HG02642 (cell line): ENCODE measurements at regions not wholly inside any gene's neighbourhood (a gene's known extent, or its start where the extent isn't known, plus 50 kb on each side); places are given as distances from the start of the nearest gene placed in this dataset.

Experiments
- ATAC-seq: cut with Tn5 transposase; IDR thresholded peaks from one replicate; pipeline ENCODE4 v1.9.1; 2021; ENCODE audit warnings: mild to moderate bottlenecking; ENCODE audit not compliant: unreplicated experiment, poor library complexity

GRCh38 chr9:85430659-85431338, 311.0 kb downstream of the AGTPBP1 start:
- ATAC-seq, result no peak

GRCh38 chr9:85428230-85428629, 313.5 kb downstream of the AGTPBP1 start:
- no peak for ATAC-seq

GRCh38 chr9:85427772-85428171, 314.0 kb downstream of the AGTPBP1 start:
- no peak for ATAC-seq

DNA sequence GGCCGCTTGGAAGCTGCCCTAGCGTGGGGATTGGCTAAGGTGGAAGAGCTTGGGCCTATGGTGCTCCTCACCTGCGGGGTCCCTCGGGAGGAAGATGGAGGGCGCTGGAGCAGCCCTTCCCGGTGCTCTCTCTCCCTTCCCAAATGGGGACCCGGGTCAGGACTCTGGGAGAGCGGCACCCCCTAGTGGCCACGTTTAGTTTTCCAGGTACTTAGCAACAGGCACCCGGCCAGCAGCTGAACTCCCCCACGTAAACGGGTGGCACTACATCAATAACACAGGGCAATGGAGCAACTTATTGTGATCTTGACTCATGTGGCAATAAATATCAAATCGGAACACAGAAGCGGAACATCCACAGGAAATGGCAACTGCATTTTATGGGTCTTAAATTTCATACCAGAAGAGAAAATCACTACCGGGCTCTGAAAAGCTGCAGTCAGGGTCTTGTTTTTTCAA, 316.6 kb downstream of the AGTPBP1 start:
- peak; percentile 71 for ATAC-seq

DNA sequence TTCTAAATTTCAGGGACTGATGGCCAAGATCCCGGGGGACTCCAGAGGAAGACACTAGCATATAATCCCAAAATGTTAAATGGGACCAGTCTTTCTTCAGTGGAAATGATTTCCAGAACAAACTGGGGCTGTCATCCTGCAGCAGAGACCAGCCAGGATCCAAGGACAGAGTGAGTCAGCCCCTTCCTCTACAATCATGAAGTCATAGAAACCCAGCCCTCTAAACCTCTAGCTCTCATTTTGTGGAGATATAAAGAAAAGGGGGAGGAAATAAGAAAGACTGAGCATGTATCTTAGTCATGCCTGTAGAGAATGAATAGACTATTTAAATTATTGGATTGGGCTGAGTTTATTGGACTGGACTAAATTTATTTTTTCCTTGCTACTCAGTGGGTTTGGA, 318.3 kb downstream of the AGTPBP1 start:
- no peak for ATAC-seq

DNA sequence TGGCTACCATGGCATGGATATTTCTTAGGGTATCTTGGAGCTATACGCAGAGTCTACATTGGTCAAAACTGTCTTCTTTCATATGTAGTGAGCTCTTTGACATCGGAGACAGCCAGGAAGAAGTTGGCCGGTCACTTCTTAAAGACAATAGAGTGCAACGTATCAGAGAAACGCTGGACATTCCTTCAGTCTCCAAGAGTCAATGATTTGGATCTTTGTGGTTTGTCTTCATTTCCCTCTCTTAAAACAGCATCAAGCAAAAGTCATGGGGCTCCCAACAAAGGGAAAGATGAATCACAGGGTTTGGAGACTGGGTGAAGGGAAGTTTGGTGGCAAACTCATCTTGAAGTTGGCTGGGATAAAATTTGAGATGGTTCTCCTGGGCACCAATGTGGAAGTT, 320.1 kb downstream of the AGTPBP1 start:
- no peak for ATAC-seq

DNA sequence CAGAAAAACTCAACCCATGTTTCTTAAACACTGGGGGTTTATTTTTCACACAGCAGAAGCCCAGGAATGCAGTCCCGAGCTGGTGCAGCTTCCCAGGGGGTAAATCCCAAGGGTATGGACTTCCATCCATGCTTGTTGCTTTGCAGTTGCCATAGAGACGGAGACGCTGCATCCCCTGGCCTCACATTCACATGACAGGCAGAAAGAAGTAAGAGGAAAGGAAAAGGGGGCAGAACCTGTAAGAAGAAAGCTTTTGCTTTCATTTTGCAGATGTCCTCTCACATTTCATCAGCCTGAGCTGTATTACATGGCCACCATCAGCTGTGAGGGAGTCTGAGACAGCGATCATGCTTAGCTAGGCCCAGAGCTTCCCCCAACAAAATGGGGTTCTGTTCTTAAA, 321.0 kb downstream of the AGTPBP1 start:
- ATAC-seq, result peak; percentile 47

DNA sequence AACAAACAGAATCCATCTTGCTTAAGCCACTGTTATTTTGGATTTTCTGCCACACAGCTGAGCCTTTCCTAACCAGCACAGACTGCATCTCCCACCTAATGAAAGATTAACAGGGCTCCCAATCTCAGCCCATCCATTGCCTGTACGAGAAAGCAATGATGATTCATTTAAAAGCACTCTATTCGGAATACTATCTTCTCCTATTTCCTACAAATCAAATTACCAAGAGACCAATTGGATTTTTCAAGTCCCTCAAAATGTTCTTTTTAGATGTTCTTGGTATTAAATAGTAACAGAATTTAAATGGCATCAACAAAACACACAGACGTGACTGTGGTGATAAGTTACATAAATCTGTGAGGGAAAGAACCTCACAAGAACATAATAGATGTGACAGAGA, 324.1 kb downstream of the AGTPBP1 start:
- no peak for ATAC-seq

DNA sequence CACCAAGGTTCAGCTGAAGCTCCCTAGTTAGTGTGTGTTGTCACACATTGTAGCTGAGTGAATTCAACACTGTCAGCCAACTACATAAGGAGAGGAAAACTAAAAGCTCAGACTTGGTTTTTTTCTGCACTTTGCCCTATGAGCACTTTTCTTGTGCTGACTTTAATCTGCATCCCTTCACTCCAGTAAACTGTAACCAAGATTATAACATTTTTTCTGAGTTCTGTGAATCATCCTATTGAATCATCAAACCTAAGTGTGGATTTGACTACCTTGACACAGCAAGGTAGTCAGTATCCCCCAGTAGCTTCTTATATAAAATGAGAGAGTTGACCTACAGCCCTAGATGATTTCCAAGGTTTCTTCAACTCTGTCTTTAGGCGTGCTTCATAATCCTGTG, 325.0 kb downstream of the AGTPBP1 start:
- ATAC-seq, result no peak

DNA sequence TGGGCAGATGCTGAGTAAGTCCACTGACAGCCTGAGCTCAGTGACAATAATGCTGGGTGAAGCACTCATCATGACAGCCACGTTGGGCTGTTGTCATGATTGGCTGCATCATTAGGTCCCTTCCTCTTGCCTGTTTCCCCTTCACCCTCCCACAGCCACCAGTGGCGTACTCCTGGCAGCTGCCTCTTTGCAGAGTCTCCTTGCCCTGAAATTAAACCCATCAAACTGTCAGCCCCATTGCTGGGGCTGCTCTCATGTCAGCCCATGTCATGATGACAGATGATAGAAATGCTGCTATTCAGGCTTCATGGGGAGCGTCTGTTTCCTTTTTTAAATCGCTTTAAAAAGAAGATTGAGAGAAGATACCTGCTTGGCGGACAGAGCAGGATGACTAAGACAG, 327.4 kb downstream of the AGTPBP1 start:
- no peak for ATAC-seq

DNA sequence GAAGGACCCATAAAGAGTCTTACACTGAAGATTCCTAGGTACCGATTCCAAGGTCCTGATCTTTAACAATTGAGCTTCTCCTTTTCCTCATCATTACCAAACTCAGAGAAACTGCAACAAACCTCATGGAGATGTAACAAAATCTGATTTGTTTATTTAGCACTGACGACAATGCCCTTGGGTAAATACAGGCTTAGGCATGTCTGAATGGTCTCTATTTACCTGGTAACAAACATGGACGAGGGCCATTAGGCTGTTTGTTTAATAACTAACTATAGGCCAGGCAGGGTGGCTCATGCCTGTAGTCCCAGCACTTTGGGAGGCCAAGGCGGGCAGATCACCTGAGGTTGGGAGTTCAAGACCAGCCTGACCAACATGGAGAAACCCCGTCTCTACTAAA, 333.3 kb downstream of the AGTPBP1 start:
- no peak for ATAC-seq

GRCh38 chr9:85405566-85405950, 336.2 kb downstream of the AGTPBP1 start:
- no peak for ATAC-seq

- ATAC-seq, result no peak
Observed at GRCh38 chr9:85404911-85405565, 336.7 kb downstream of the AGTPBP1 start.

- no peak for ATAC-seq
Observed at GRCh38 chr9:85402551-85402950, 339.2 kb downstream of the AGTPBP1 start.

- no peak for ATAC-seq
Observed at GRCh38 chr9:85401998-85402397, 339.8 kb downstream of the AGTPBP1 start.

GRCh38 chr9:85397005-85397404, 344.7 kb downstream of the AGTPBP1 start:
- no peak for ATAC-seq

DNA sequence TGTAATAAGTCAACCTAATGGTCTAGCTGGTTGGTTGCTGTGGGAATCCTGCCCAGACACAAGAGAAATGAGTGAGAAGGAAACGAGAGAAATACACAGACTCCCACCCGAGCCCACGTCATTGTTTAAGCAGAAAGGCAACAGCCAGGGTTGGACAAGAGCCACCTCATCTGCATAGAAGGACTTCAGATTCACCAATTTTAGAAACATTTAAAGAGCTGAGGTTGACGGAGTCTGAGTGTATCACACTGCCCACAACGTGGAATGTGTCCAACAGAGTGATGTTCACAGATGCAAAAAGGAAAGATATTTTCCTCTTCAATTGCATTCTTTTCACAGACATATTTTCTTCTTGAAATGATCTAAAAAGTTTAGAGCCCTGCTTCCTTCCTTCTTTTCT, 349.5 kb downstream of the AGTPBP1 start:
- ATAC-seq, result no peak

- ATAC-seq, result no peak
Observed at GRCh38 chr9:85377731-85378289, 363.9 kb downstream of the AGTPBP1 start.

GRCh38 chr9:85368781-85369180, 373.0 kb downstream of the AGTPBP1 start:
- no peak for ATAC-seq

GRCh38 chr9:85359161-85359560, 382.6 kb downstream of the AGTPBP1 start:
- no peak for ATAC-seq

GRCh38 chr9:85349046-85349445, 392.7 kb downstream of the AGTPBP1 start:
- ATAC-seq, result no peak

- ATAC-seq, result no peak
Observed at GRCh38 chr9:85347541-85347940, 394.2 kb downstream of the AGTPBP1 start.
